H1 (cell line): ENCODE measurements at regions not wholly inside any gene's neighbourhood (a gene's known extent, or its start where the extent isn't known, plus 50 kb on each side); places are given as distances from the start of the nearest gene placed in this dataset.

Source experiments
- CTCF ChIA-PET: fragments of 300-600 bp; sonication (Branson Sonifier 250); formaldehyde crosslinking; loops from one replicate; lab custom pipeline; 2021; ENCODE audit not compliant: partially characterized antibody; lab: Charles Lee
- POLR2A ChIA-PET: fragments of 300-600 bp; sonication (Branson Sonifier 250); formaldehyde crosslinking; loops from one replicate; lab custom pipeline; 2021; ENCODE audit warnings: inconsistent platforms; ENCODE audit not compliant: partially characterized antibody; lab: Charles Lee
- DNase-seq, 2 experiments: peaks; one replicate each; pipeline versions ENCODE4 v3.0.0 to v3.0.0-alpha.2; 2010 to 2022; ENCODE audit warnings: low spot score in 2 of 2, low read depth in 1 of 2, mixed read lengths in 1 of 2
- FAIRE-seq: peaks from 2 replicates; lab custom pipeline; 2011; peaks lifted over from hg19 to GRCh38; lab: Jason Lieb, UNC
- H2AFZ ChIP-seq: 2 replicates; pipeline ENCODE4 v1.8.1; 2012; ENCODE audit warnings: low read length, inconsistent platforms
- H2AK5ac ChIP-seq: 2 replicates; pipeline ENCODE4 v1.6.1; 2013; ENCODE audit warnings: low read depth, low read length
- H2BK120ac ChIP-seq: replicated peaks from 2 replicates; pipeline ENCODE3; 2013; ENCODE audit warnings: low read depth, low read length, inconsistent platforms
- H2BK12ac ChIP-seq: 2 replicates; pipeline ENCODE4 v1.6.1; 2013; ENCODE audit warnings: low read depth, low read length
- H2BK15ac ChIP-seq: 2 replicates; pipeline ENCODE4 v1.6.1; 2013; ENCODE audit warnings: low read length
- H2BK20ac ChIP-seq: 2 replicates; pipeline ENCODE4 v1.6.1; 2013; ENCODE audit warnings: low read length
- H2BK5ac ChIP-seq: 2 replicates; pipeline ENCODE4 v1.6.1; 2013; ENCODE audit warnings: low read depth, low read length
- H3K14ac ChIP-seq: 2 replicates; pipeline ENCODE4 v1.6.1; 2013; ENCODE audit warnings: inconsistent platforms; ENCODE audit not compliant: insufficient read length
- H3K18ac ChIP-seq: 2 replicates; pipeline ENCODE4 v1.6.1; 2013; ENCODE audit warnings: low read length; ENCODE audit errors: extremely low read depth
- H3K23ac ChIP-seq: 2 replicates; pipeline ENCODE4 v1.6.1; 2013; ENCODE audit warnings: inconsistent platforms; ENCODE audit not compliant: insufficient read length
- H3K23me2 ChIP-seq: 2 replicates; pipeline ENCODE4 v1.6.1; 2013; ENCODE audit warnings: low read depth, low read length
- H3K27ac ChIP-seq: 2 replicates; pipeline ENCODE4 v1.6.1; 2011; ENCODE audit warnings: low read depth, low read length, inconsistent platforms
- H3K27me3 ChIP-seq, 4 experiments: replicated peaks in 1 of 4; 1 replicate in 1 of 4; 2 replicates in 3 of 4; pipeline versions ENCODE4 v1.6.1 to v1.8.1; 2011 to 2013; ENCODE audit warnings: low read length in 3 of 4, mild to moderate bottlenecking in 3 of 4, inconsistent platforms in 2 of 4, mixed read lengths in 2 of 4, moderate library complexity in 1 of 4; ENCODE audit not compliant: control insufficient read depth in 3 of 4, insufficient read depth in 3 of 4; ENCODE audit errors: extremely low read depth in 1 of 4
- H3K36me3 ChIP-seq, 4 experiments: 2 replicates each; pipeline versions ENCODE4 v1.6.1 to v1.8.1; 2011 to 2013; ENCODE audit warnings: mild to moderate bottlenecking in 4 of 4, low read length in 3 of 4, moderate library complexity in 2 of 4, control low read depth in 1 of 4, inconsistent platforms in 1 of 4; ENCODE audit not compliant: insufficient read depth in 4 of 4, control insufficient read depth in 2 of 4
- H3K4ac ChIP-seq: replicated peaks from 2 replicates; pipeline ENCODE3; 2013; ENCODE audit warnings: low read length, low read depth, mixed read lengths, inconsistent platforms; ENCODE audit not compliant: insufficient read length
- H3K4me1 ChIP-seq, 4 experiments: replicated peaks in 1 of 4; 1 replicate in 1 of 4; 2 replicates in 3 of 4; pipeline versions ENCODE4 v1.6.1 to v1.8.1; 2011 to 2013; ENCODE audit warnings: low read length in 3 of 4, inconsistent platforms in 2 of 4, mixed read lengths in 1 of 4; ENCODE audit not compliant: insufficient read depth in 4 of 4, control insufficient read depth in 3 of 4
- H3K4me2 ChIP-seq, 2 experiments: 2 replicates each; pipeline versions ENCODE4 v1.6.1 to v1.8.1; 2011 to 2013; ENCODE audit warnings: low read depth in 2 of 2, low read length in 2 of 2, control low read depth in 1 of 2, inconsistent platforms in 1 of 2, mild to moderate bottlenecking in 1 of 2; ENCODE audit not compliant: insufficient read depth in 1 of 2
- H3K4me3 ChIP-seq, 4 experiments: fragments of 200-600, 300-600 bp in 1 of 4; sonication (generic), shearing (Covaris generic), sonication (Bioruptor Twin) in 1 of 4; 2 replicates each; pipeline versions ENCODE4 v1.5.1 to v1.8.1; 2011 to 2016; ENCODE audit warnings: low read length in 4 of 4, low read depth in 3 of 4, control low read depth in 2 of 4, inconsistent platforms in 2 of 4, mild to moderate bottlenecking in 2 of 4, mixed read lengths in 1 of 4, moderate library complexity in 1 of 4; ENCODE audit not compliant: insufficient read depth in 2 of 4; ENCODE audit errors: extremely low read depth in 1 of 4
- H3K56ac ChIP-seq: replicated peaks from 2 replicates; pipeline ENCODE3; 2013; ENCODE audit warnings: low read depth, mild to moderate bottlenecking, mixed read lengths, low read length, inconsistent platforms; ENCODE audit not compliant: insufficient read length
- H3K79me1 ChIP-seq: 2 replicates; pipeline ENCODE4 v1.6.1; 2013; ENCODE audit warnings: low read depth, low read length, control low read depth
- H3K79me2 ChIP-seq, 2 experiments: 2 replicates each; pipeline versions ENCODE4 v1.6.1 to v1.8.1; 2012 to 2013; ENCODE audit warnings: low read length in 2 of 2, mild to moderate bottlenecking in 2 of 2, inconsistent platforms in 1 of 2; ENCODE audit not compliant: insufficient read depth in 2 of 2, control insufficient read depth in 1 of 2
- H3K9ac ChIP-seq, 4 experiments: replicated peaks in 1 of 4; 1 replicate in 1 of 4; 2 replicates in 3 of 4; pipeline versions ENCODE4 v1.6.1 to v1.8.1; 2011 to 2013; ENCODE audit warnings: low read depth in 3 of 4, low read length in 3 of 4, control low read depth in 2 of 4, mild to moderate bottlenecking in 2 of 4, moderate library complexity in 2 of 4, inconsistent platforms in 1 of 4; ENCODE audit errors: extremely low read depth in 1 of 4
- H3K9me3 ChIP-seq, 2 experiments: 2 replicates each; pipeline versions ENCODE4 v1.6.1 to v1.8.1; 2012 to 2013; ENCODE audit warnings: mild to moderate bottlenecking in 2 of 2, moderate library complexity in 2 of 2, control low read depth in 1 of 2, inconsistent platforms in 1 of 2, low read depth in 1 of 2, low read length in 1 of 2, mixed read lengths in 1 of 2; ENCODE audit not compliant: insufficient read depth in 2 of 2
- H4K20me1 ChIP-seq, 2 experiments: replicated peaks in 1 of 2; 2 replicates each; pipeline versions ENCODE3 to v1.8.1; 2011 to 2013; ENCODE audit warnings: inconsistent platforms in 2 of 2, low read length in 2 of 2, mild to moderate bottlenecking in 1 of 2; ENCODE audit not compliant: insufficient read depth in 2 of 2, control insufficient read depth in 1 of 2
- H4K5ac ChIP-seq: 2 replicates; pipeline ENCODE4 v1.6.1; 2013; ENCODE audit warnings: low read length, low read depth, mixed read lengths, inconsistent platforms; ENCODE audit not compliant: insufficient read length
- H4K8ac ChIP-seq: 2 replicates; pipeline ENCODE4 v1.8.0; 2013; ENCODE audit warnings: mild to moderate bottlenecking, moderate library complexity, low read length, inconsistent platforms; ENCODE audit not compliant: insufficient read depth; ENCODE audit errors: extremely low read depth
- H4K91ac ChIP-seq: replicated peaks from 2 replicates; pipeline ENCODE3; 2013; ENCODE audit warnings: low read length, mixed read lengths, inconsistent platforms; ENCODE audit not compliant: insufficient read length
- ATF3 ChIP-seq: IDR thresholded peaks from 2 replicates; pipeline ENCODE4 v1.6.1; 2011; ENCODE audit warnings: low read depth, mild to moderate bottlenecking, low read length; ENCODE audit not compliant: insufficient read depth
- BCL11A ChIP-seq, 2 experiments: IDR thresholded peaks; one replicate each; pipeline ENCODE4 v1.6.1; 2011; ENCODE audit warnings: low read depth in 2 of 2, low read length in 2 of 2, mild to moderate bottlenecking in 2 of 2
- CBX8 ChIP-seq: fragments of 300-800, 300-1000 bp; sonication (generic); IDR thresholded peaks from 2 replicates; pipeline ENCODE4 v1.7.1; 2016; ENCODE audit warnings: low read depth, low read length, borderline replicate concordance
- CHD1 ChIP-seq: IDR thresholded peaks from 2 replicates; pipeline ENCODE4 v1.6.1; 2012; ENCODE audit warnings: low read depth, low read length, improper control_type of control experiment
- EGR1 ChIP-seq: IDR thresholded peaks from 2 replicates; pipeline ENCODE4 v1.6.1; 2011; ENCODE audit warnings: low read depth, low read length, borderline replicate concordance
- JUN ChIP-seq: IDR thresholded peaks from 2 replicates; pipeline ENCODE4 v1.6.1; 2011; ENCODE audit warnings: low read depth, mild to moderate bottlenecking, improper control_type of control experiment, low read length
- KDM4A ChIP-seq: IDR thresholded peaks from one replicate; pipeline ENCODE4 v1.7.1; 2012; ENCODE audit warnings: low read depth, mild to moderate bottlenecking, moderate library complexity, low read length, inconsistent platforms; ENCODE audit not compliant: severe bottlenecking
- SIRT6 ChIP-seq: IDR thresholded peaks from one replicate; pipeline ENCODE4 v1.7.1; 2012; ENCODE audit warnings: low read length, inconsistent platforms
- SRF ChIP-seq: IDR thresholded peaks from 2 replicates; pipeline ENCODE4 v1.6.1; 2011; ENCODE audit warnings: mild to moderate bottlenecking, low read depth, low read length, moderate library complexity
- SUZ12 ChIP-seq: fragments of 200-600 bp; sonication (generic); IDR thresholded peaks from 2 replicates; pipeline ENCODE4 v1.6.1; 2012; ENCODE audit warnings: mild to moderate bottlenecking, inconsistent platforms, low read length, moderate library complexity, mixed read lengths
- TAF7 ChIP-seq: optimal IDR thresholded peaks from 2 replicates; pipeline ENCODE3; 2011; ENCODE audit warnings: low read depth, mild to moderate bottlenecking, inconsistent platforms, low read length, moderate library complexity, borderline replicate concordance
- WGBS, 2 experiments: shearing (Covaris generic) in 1 of 2; methylation state at CpG; one replicate each; pipeline versions ENCODE4 v1.1.6 to v1.1.7; 2013 to 2015; ENCODE audit warnings: low lambda C conversion rate in 2 of 2, mixed read lengths in 2 of 2, inconsistent platforms in 1 of 2, low coverage in 1 of 2, missing lambda C conversion rate in 1 of 2; ENCODE audit not compliant: insufficient replicate concordance in 2 of 2, insufficient coverage in 1 of 2, insufficient read length in 1 of 2; ENCODE audit errors: extremely low coverage in 1 of 2, missing lambda C conversion rate in 1 of 2; 5-methylcytosine and 5-hydroxymethylcytosine counted together
- TF ChIP-seq, protein P1 (sequence below): IDR thresholded peaks from 2 replicates; pipeline ENCODE4 v1.6.1; 2011; ENCODE audit warnings: low read length, improper control_type of control experiment

GRCh38 chr4:96677499-96677898 is 837.6 kb downstream of the PDHA2 start:
- H3K27me3 ChIP-seq: peaks cover 0 to 1% (median 0%) of the 10 kb centered on the region in 4 experiments; a peak in 1 of 7 replicates
- no peak overlapping the region for H4K5ac ChIP-seq
- no peak overlapping the region for H3K9ac ChIP-seq
- no peaks in the 10 kb centered on the region for H3K36me3 ChIP-seq
- WGBS, 2 experiments: 89% methylated on average over 1 of the region's 1 CpG; no CpG with 5 or more reads in 1 of the 2 experiments
- no peak overlapping the region for H2BK12ac ChIP-seq
- no peak overlapping the region for H3K56ac ChIP-seq
- H3K79me1 ChIP-seq: no peaks in the 10 kb centered on the region
- no peak overlapping the region for H3K4me3 ChIP-seq
- no peaks in the 10 kb centered on the region for H3K4me1 ChIP-seq
- H3K23me2 ChIP-seq: no peaks in the 10 kb centered on the region
- H3K27ac ChIP-seq: no peak overlapping the region
- no peak overlapping the region for H3K14ac ChIP-seq
- ChIA-PET CTCF (interaction anchor here (1.6 kb wide), 1 partner anchor 10 kb away, joined by 4 read pairs; no protein-coding TSS in a partner anchor), POLR2A (no interaction called here)
- no peak for DNase-seq
- H2BK20ac ChIP-seq: no peak overlapping the region
- H2BK120ac ChIP-seq: no peak overlapping the region
- H2BK5ac ChIP-seq: no peak overlapping the region
- no peak for FAIRE-seq
- no peaks in the 10 kb centered on the region for H3K9me3 ChIP-seq
- H3K18ac ChIP-seq: no peak overlapping the region
- H2BK15ac ChIP-seq: no peak overlapping the region
- H2AFZ ChIP-seq: no peak overlapping the region; the same call in 1 of the 2 replicates
- no peak overlapping the region for H3K4me2 ChIP-seq
- no peaks in the 10 kb centered on the region for H3K79me2 ChIP-seq
- no peak overlapping the region for H2AK5ac ChIP-seq
- H3K23ac ChIP-seq: no peak overlapping the region
- no peaks in the 10 kb centered on the region for H4K20me1 ChIP-seq
- no peak overlapping the region for H4K8ac ChIP-seq
- no peak overlapping the region for H4K91ac ChIP-seq
- H3K4ac ChIP-seq: no peak overlapping the region
- no peak for TF ChIP-seq JUN
- no peak for TF ChIP-seq CBX8
- TF ChIP-seq ATF3: no peak
- TF ChIP-seq, protein P1, sequence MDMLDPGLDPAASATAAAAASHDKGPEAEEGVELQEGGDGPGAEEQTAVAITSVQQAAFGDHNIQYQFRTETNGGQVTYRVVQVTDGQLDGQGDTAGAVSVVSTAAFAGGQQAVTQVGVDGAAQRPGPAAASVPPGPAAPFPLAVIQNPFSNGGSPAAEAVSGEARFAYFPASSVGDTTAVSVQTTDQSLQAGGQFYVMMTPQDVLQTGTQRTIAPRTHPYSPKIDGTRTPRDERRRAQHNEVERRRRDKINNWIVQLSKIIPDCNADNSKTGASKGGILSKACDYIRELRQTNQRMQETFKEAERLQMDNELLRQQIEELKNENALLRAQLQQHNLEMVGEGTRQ: no peak
- no peak for TF ChIP-seq KDM4A
- TF ChIP-seq TAF7: no peak
- TF ChIP-seq SIRT6: no peak
- TF ChIP-seq EGR1: no peak
- no peak for TF ChIP-seq SRF
- TF ChIP-seq CHD1: no peak
- TF ChIP-seq SUZ12: no peak
- no peak for TF ChIP-seq BCL11A (IDR thresholded peaks at IDR 0.05; ENCODE audit: low read depth in 2 of 2, low read length in 2 of 2)
